ENCODE measurements at regions not wholly inside any gene's neighbourhood (a gene's known extent, or its start where the extent isn't known, plus 50 kb on each side); places are given as distances from the start of the nearest gene placed in this dataset.

DNA sequence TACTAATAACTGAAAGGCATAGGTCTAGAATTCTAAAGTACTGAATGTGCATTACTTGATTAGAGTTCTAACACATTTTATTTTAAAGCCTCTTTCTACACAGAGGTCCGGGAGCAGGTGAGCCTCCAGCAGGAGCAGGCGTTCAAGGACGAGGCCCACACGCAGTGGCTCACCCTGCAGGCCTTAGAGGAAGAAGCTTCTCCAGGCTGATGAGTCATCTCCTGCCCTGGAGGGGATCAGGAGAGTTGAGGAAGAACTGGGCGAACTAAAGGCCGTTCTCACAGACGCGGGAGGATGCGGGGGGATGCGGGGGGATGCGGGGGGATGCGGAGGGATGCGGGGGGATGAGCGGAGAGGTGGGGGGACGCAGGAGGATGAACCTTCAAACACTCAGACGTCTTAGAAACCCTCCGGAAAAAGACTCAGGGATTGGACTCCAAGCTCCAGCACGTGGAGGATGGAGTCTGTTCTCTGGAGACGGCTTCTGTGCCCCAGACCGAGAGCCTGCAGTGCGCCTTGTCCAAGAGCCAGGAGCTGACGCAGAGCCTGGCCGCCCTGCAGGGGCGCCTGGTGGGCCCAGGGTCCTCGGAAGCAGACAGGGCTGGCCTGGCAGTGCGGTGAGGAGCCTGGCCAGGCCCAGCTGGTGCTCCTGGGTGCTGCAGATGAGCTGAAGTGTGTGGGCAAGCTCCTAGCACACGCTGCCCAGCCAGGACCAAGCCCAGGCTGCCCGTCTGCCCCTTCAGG lies 433.7 kb upstream of the TPK1 start:
- no peak for DNase-seq (ENCODE audit: low read depth)

DNA sequence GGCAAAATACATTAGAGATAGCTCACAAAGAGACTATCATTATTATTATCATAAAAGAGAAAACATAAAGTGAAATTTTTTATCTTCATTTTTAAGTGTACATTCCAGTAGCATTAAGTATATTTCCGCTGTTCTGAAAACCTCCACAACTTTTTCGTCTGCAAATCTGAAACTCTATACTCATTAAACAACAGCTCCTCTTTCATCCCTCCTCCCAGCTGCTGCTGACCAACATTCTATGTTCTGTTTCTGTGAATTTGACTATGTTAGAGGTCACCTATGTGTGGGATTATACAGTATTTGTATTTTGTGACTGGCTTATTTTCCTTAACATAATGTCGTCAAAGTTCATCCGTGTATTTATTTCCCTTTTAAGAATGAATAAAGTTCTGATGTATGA lies 429.3 kb upstream of the TPK1 start:
- no peak for DNase-seq (ENCODE audit: low read depth)

- no peak for DNase-seq (ENCODE audit: low read depth)
Observed at GRCh38 chr7:145263886-145264285, 428.0 kb upstream of the TPK1 start.

DNA sequence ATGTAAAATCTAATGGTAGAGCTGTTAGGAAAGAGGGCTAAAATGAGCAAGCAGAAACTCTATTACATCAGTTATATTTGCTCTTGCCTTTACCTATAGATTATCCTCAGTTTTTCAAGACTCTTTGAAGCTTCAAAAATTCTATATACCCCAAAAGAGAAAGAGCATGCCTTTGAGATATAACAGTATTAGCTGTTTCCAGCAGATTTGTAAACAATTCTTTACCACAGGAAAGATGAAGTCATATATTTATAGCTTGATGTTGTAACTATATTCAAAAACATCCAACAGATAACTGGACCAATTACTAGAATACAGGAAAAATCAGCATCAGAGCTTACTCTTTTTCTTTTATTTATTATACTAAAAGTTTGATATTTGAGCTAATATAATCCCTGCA lies 416.2 kb upstream of the TPK1 start:
- DNase-seq (ENCODE audit: low read depth), result no peak

DNA sequence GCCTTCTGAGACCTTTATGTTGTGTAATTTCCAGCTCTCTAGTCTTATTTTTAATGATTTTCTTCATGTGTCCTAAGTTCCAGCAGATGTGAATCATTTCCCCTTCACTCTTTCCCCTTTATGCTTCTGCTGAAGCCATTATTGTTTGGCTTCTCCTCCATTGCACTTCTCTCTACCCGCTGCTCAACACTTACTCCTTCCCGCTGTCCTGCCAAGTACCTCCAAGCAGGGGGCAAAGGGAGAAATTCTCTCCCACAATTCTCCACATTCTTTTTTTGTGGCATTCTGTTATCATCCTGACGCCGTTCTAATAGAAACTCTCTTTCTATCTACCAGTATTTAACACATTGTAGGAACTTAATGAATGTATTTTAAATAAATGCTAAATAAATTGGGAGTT lies 388.9 kb upstream of the TPK1 start:
- DNase-seq (ENCODE audit: low read depth), result no peak

- DNase-seq (ENCODE audit: low read depth), result peak; percentile 33
Observed at GRCh38 chr7:145219461-145219860, 383.6 kb upstream of the TPK1 start.

DNA sequence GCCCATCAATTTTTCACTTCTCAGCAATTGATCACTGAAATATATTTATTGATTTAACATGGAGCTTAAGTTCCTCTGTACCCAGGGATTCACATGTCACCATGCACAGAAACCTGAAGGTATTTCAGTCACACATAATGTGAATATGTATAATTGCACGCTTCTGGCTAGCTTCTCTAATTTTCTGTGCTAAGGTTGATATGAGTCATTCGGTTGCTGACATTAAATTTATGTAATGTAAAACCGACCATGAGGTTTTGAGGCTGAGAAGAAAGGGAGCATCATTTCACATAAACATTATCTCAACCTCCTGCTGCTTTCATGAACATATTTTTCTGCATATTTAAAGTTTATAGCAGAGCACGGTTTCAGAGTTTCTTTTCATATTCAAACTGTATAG lies 381.0 kb upstream of the TPK1 start:
- no peak for DNase-seq (ENCODE audit: low read depth)

DNA sequence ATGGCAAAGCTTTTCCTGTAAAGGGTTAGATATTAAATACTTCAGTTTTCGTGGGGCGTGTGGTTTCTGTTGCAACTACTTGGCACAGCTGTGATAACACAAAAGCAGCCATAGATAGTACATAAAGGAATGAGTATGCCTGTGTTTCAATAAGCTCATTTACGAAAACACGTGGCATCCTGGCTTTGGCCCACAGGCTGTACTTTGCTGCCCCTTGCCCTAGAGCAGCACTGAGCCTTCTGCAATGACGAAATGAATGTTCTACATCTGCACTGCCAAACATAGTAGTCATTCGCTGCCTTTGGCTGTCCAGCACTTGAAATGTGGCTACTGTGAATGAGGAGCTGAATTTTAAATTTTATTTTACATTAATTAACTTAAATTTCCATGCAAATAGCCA lies 376.2 kb upstream of the TPK1 start:
- peak; percentile 17 for DNase-seq (ENCODE audit: low read depth)

DNA sequence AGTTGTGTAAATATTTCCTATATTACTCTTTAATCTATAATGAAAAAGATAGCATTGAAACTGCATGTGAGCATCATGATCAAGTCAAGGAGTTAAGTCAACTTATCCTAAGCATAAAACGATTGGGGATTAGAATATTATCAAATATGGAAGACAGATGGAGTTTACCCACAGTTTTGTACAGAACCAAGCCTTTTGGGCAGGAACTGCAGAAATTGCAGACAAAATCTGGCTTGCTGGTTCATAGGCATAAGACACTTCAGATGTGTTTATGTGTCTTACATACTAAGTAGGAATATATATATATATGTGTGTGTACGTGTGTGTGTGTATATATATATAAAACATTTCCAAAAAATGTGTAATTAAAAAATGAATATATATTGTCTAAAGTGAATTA lies 375.4 kb upstream of the TPK1 start:
- no peak for DNase-seq (ENCODE audit: low read depth)

- DNase-seq (ENCODE audit: low read depth), result no peak
Observed at GRCh38 chr7:145193951-145194350, 358.1 kb upstream of the TPK1 start.

- no peak for DNase-seq (ENCODE audit: low read depth)
Observed at GRCh38 chr7:145184956-145185355, 349.1 kb upstream of the TPK1 start.

- DNase-seq (ENCODE audit: low read depth), result no peak
Observed at GRCh38 chr7:145183069-145183468, 347.2 kb upstream of the TPK1 start.

- no peak for DNase-seq (ENCODE audit: low read depth)
Observed at GRCh38 chr7:145175366-145175765, 339.5 kb upstream of the TPK1 start.

- DNase-seq (ENCODE audit: low read depth), result no peak
Observed at GRCh38 chr7:145169908-145170307, 334.1 kb upstream of the TPK1 start.

DNA sequence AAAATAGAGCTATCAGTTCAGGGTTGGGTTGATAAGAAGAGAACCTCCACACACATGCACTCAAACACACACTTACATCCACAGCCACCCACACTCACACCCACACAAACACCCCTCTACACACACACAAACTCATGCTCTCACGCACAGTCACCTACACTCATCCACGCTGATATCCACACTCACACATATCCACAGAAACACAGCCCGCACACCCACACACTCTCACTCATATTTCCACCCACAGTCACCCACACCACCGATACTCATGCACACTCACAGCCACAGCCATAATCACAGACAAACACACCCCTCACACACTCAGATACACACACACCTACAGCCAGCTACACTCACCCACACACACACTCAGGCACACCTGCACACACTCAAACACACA lies 333.0 kb upstream of the TPK1 start:
- DNase-seq (ENCODE audit: low read depth), result no peak

DNA sequence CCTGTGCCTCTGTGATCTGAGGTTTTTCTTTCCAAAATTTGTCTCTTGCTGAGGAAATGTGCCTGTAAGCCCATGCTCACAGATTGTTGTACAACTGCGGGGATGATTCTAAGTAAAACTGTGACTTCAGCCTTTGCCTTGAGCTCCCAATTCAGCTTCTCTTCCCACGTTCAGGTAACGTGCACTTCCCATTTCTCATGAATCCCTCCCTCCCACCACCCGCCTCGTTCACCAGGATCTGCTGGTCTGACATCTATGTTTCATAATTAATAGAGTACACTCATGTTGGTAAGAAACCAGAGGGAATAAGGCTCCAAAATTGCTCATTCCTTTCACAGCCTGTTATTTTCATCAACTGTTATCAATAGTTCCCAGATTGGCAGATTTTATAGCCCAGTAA lies 332.6 kb upstream of the TPK1 start:
- no peak for DNase-seq (ENCODE audit: low read depth)

- no peak for DNase-seq (ENCODE audit: low read depth)
Observed at GRCh38 chr7:145156834-145157233, 321.0 kb upstream of the TPK1 start.

DNA sequence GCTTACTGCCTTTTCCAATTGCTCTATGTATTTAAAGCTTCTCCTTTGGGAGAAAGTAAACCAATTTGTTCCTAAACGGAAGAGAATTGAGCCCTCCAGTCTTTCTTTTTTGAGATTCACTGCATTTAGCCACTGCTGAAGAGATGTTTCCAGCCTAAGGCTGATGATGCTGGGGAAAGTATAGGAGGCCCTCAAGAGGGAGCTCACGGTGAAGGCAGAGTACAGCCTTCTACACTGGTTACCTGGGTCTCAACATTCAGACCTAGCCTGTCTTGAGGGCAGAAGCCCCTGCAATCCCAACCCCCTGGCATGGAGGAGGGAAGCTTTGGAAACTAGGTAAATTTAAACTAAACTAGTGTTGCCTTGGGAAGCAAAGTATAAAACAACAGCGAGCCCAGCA lies 316.7 kb upstream of the TPK1 start:
- DNase-seq (ENCODE audit: low read depth), result no peak

DNA sequence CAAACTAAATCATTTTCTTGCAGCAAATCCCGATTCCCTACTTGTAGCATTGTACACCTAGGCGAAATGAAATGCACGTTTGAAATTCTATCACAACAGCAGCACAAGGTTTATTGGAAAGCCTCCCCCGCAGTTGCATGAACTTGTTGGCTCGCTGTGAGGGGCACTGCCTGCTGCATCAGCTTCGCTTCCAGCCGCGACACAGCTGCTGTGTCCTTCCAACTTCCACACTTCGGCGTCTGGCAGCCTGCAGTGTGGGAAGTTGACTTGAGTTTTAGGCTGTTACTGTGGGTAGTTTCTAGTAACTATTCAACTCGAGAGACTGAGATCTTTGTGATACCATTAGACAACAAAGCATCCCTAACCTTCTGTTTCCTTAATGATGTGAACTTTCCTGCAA lies 315.8 kb upstream of the TPK1 start:
- DNase-seq (ENCODE audit: low read depth), result no peak

- DNase-seq (ENCODE audit: low read depth), result no peak
Observed at GRCh38 chr7:145147865-145148264, 312.0 kb upstream of the TPK1 start.

DNA sequence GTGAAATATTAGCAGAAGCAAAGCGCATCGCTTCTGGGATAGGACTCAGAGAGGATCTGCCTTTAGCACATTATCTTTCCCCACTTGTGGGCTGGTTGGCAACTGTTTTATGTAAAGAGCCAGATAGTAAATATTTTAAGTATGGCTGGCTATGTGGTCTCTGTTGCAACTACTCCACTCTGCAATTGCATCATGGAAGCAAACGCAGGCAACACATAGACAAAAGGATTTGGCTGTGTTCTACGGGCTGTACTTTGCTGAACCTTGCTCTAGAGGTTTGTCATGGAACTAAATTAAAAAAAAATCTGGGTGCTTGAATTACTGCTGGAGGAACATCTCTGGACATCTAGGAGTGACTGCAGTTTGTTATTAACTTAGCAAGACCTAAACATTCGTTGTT lies 307.8 kb upstream of the TPK1 start:
- DNase-seq (ENCODE audit: low read depth), result no peak

- no peak for DNase-seq (ENCODE audit: low read depth)
Observed at GRCh38 chr7:145134377-145134776, 298.5 kb upstream of the TPK1 start.

GRCh38 chr7:145123502-145123901 lies 287.6 kb upstream of the TPK1 start:
- DNase-seq (ENCODE audit: low read depth), result no peak

GRCh38 chr7:145106001-145106400 lies 270.1 kb upstream of the TPK1 start:
- peak; percentile 71 for DNase-seq (ENCODE audit: low read depth)

- DNase-seq (ENCODE audit: low read depth), result no peak
Observed at GRCh38 chr7:145105561-145105960, 269.7 kb upstream of the TPK1 start.

Data from stromal cell of bone marrow (primary cell).